Spleen (tissue), 11 donors: ENCODE measurements at regions not wholly inside any gene's neighbourhood (a gene's known extent, or its start where the extent isn't known, plus 50 kb on each side); places are given as distances from the start of the nearest gene placed in this dataset.
"Not testable (repeated sequence)": the region's sequence is repeated elsewhere in the genome, so short reads cannot be mapped to it uniquely, and the experiment has no call there.

Source experiments
- DNase-seq: peaks from one replicate; pipeline ENCODE4 v3.0.0-alpha.2; 2020
- H3K27ac ChIP-seq, 8 donors: fragments of 200-600 bp; sonication (generic) in 7 of 8; 1 replicate in 4 of 8; 2 replicates in 4 of 8; pipeline versions ENCODE4 v1.5.0 to v1.8.0; 2016 to 2021; ENCODE audit warnings: inconsistent platforms in 4 of 8, mild to moderate bottlenecking in 4 of 8, moderate library complexity in 1 of 8
- H3K27me3 ChIP-seq, 7 donors: fragments of 200-600 bp; sonication (generic) in 6 of 7; replicated peaks in 1 of 7; 1 replicate in 4 of 7; 2 replicates in 3 of 7; pipeline versions ENCODE4 v1.5.0 to v1.8.0; 2016 to 2021; ENCODE audit warnings: inconsistent platforms in 3 of 7, mild to moderate bottlenecking in 1 of 7
- H3K36me3 ChIP-seq, 6 donors: fragments of 200-600 bp; sonication (generic) in 5 of 6; 1 replicate in 4 of 6; 2 replicates in 2 of 6; pipeline versions ENCODE4 v1.5.0 to v1.8.0; 2016 to 2021; ENCODE audit warnings: inconsistent platforms in 2 of 6
- H3K4me1 ChIP-seq, 6 donors: fragments of 200-600 bp; sonication (generic) in 5 of 6; 1 replicate in 3 of 6; 2 replicates in 3 of 6; pipeline versions ENCODE4 v1.5.0 to v1.8.0; 2016 to 2021; ENCODE audit warnings: inconsistent platforms in 3 of 6
- H3K4me3 ChIP-seq, 8 donors: fragments of 200-600 bp; sonication (generic) in 7 of 8; 1 replicate in 4 of 8; 2 replicates in 4 of 8; pipeline versions ENCODE4 v1.5.0 to v1.8.0; 2016 to 2021; ENCODE audit warnings: inconsistent platforms in 4 of 8, mild to moderate bottlenecking in 4 of 8, moderate library complexity in 2 of 8
- H3K9me3 ChIP-seq, 8 donors: fragments of 200-600 bp; sonication (generic) in 7 of 8; 1 replicate in 4 of 8; 2 replicates in 4 of 8; pipeline versions ENCODE4 v1.5.0 to v1.8.0; 2016 to 2021; ENCODE audit warnings: inconsistent platforms in 4 of 8
- POLR2A ChIP-seq, 3 donors: fragments of 450-650 bp; IDR thresholded peaks; one replicate each; pipeline ENCODE4 v1.5.1; 2017; ENCODE audit warnings: antibody characterized with exemption in 3 of 3, mild to moderate bottlenecking in 1 of 3
- POLR2AphosphoS5 ChIP-seq, 3 donors: sonication (generic); formaldehyde crosslinking; IDR thresholded peaks; one replicate each; pipeline ENCODE4 v1.5.1; 2017; ENCODE audit warnings: antibody characterized with exemption in 3 of 3
- WGBS, 5 donors: extraction: QIAGEN DNeasy Blood & Tissue Kit in 3 of 5; methylation state at CpG; one replicate each; pipeline versions ENCODE4 v1.1.5 to v1.1.7; 2013 to 2018; 5-methylcytosine and 5-hydroxymethylcytosine counted together
- intact Hi-C: fragments of 100-400 bp; cut with DNase I; formaldehyde crosslinking; loops from one replicate; pipeline ENCODE4 v1.15.0; 2023; ENCODE audit warnings: low total_unique reads
- TF ChIP-seq, protein P1 (sequence below), 11 experiments: fragments of 200-600 bp in 7 of 11; fragments of 450-650 bp in 4 of 11; sonication (generic) in 4 of 11; IDR thresholded peaks in 8 of 11; conservative IDR thresholded peaks in 3 of 11; 1 replicate in 7 of 11; 2 replicates in 4 of 11; pipeline versions ENCODE4 v1.4.0 to v1.8.0; 2016 to 2021; ENCODE audit warnings: antibody characterized with exemption in 11 of 11, inconsistent platforms in 4 of 11, mild to moderate bottlenecking in 1 of 11
- donor health status: healthy with polysubstance abuse.
- donor health status: DM: no; HTN: no; CAD: no; lungs with moderate emphysema.
- donor health status: DM: no; HTN: no; CAD: no.
- donor health status: Bipolar disorder and iron deficiency.
- donor health status: healthy.
- donor health status: DM: no; HTN: no; CAD: no.
- donor health status: DM: yes; HTN: yes; CAD: no.

DNA sequence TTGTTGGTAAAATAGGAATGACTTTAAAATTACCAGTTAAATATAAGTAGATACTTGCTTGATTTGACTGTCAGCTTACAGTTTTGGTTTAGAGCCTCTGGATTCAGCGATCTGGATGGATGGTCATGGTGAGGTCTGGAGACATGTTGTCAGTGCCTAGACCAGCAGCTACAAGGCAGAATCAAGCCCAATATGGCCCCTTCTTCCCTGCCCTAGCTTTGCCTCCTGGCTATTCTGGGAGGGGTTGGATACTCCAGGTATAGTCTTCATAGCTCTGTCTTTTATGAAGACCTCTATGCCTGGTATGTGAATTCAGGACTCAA, 166.5 kb upstream of the VIPR2 start:
- peaks cover 0 to 4% (median 0%) of the 10 kb centered on the region in 8 donors for H3K9me3 ChIP-seq
- no peak for DNase-seq
- TF ChIP-seq POLR2AphosphoS5 (IDR thresholded peaks at IDR 0.05) (no peak), POLR2A (IDR thresholded peaks at IDR 0.05) (no peak)
- TF ChIP-seq, protein P1, sequence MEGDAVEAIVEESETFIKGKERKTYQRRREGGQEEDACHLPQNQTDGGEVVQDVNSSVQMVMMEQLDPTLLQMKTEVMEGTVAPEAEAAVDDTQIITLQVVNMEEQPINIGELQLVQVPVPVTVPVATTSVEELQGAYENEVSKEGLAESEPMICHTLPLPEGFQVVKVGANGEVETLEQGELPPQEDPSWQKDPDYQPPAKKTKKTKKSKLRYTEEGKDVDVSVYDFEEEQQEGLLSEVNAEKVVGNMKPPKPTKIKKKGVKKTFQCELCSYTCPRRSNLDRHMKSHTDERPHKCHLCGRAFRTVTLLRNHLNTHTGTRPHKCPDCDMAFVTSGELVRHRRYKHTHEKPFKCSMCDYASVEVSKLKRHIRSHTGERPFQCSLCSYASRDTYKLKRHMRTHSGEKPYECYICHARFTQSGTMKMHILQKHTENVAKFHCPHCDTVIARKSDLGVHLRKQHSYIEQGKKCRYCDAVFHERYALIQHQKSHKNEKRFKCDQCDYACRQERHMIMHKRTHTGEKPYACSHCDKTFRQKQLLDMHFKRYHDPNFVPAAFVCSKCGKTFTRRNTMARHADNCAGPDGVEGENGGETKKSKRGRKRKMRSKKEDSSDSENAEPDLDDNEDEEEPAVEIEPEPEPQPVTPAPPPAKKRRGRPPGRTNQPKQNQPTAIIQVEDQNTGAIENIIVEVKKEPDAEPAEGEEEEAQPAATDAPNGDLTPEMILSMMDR (IDR thresholded peaks at IDR 0.05 in 8 of 11, conservative IDR thresholded peaks at IDR 0.05 in 3 of 11), result no peak
- H3K4me1 ChIP-seq, result no peaks in the 10 kb centered on the region
- intact Hi-C loops, result no loop called here
- H3K4me3 ChIP-seq, result no peak overlapping the region
- H3K27me3 ChIP-seq, result peaks cover 0 to 8% (median 0%) of the 10 kb centered on the region in 7 donors
- H3K36me3 ChIP-seq, result no peaks in the 10 kb centered on the region
- no peak overlapping the region for H3K27ac ChIP-seq
- WGBS, 5 donors, result 91 to 98% (median 94%) methylated on average over 1 of the region's 1 CpG

GRCh38 chr7:159310457-159311171, 165.9 kb upstream of the VIPR2 start:
- DNase-seq, result no peak
- intact Hi-C loops, result no loop called here
- Histone ChIP-seq H3K9me3 (peaks cover 0 to 4% (median 0%) of the 10 kb centered on the region in 8 donors), H3K27me3 (peaks cover 0 to 8% (median 0%) of the 10 kb centered on the region in 7 donors), H3K4me1 (no peaks in the 10 kb centered on the region), H3K27ac (no peak overlapping the region), H3K4me3 (no peak overlapping the region), H3K36me3 (no peaks in the 10 kb centered on the region)
- TF ChIP-seq POLR2A (IDR thresholded peaks at IDR 0.05), result no peak
- TF ChIP-seq, protein P1 (IDR thresholded peaks at IDR 0.05 in 8 of 11, conservative IDR thresholded peaks at IDR 0.05 in 3 of 11), result no peak
- no peak for TF ChIP-seq POLR2AphosphoS5 (IDR thresholded peaks at IDR 0.05)
- 44 to 61% (median 50%) methylated on average over 5 of the region's 5 CpGs for WGBS, 5 donors

- DNase-seq, H3K9me3 ChIP-seq, H3K27ac ChIP-seq, intact Hi-C loops, H3K36me3 ChIP-seq, H3K27me3 ChIP-seq, H3K4me3 ChIP-seq, H3K4me1 ChIP-seq: not testable (repeated sequence)
- WGBS, 5 donors, result 16 to 40% (median 22%) methylated on average over 2 of the region's 2 CpGs
Measured at GRCh38 chr7:159309214-159309613, 164.5 kb upstream of the VIPR2 start.

- TF ChIP-seq POLR2A (IDR thresholded peaks at IDR 0.05) (no peak), POLR2AphosphoS5 (IDR thresholded peaks at IDR 0.05) (no peak)
- TF ChIP-seq, protein P1 (IDR thresholded peaks at IDR 0.05 in 8 of 11, conservative IDR thresholded peaks at IDR 0.05 in 3 of 11), result no peak
- DNase-seq, result no peak
- Histone ChIP-seq H3K27me3 (no peaks in the 10 kb centered on the region), H3K27ac (no peak overlapping the region), H3K4me3 (no peak overlapping the region), H3K36me3 (no peaks in the 10 kb centered on the region), H3K9me3 (peaks cover 0 to 9% (median 4%) of the 10 kb centered on the region in 8 donors), H3K4me1 (no peaks in the 10 kb centered on the region)
- intact Hi-C loops, result no loop called here
- 83 to 96% (median 89%) methylated on average over 2 of the region's 2 CpGs for WGBS, 5 donors
Measured at GRCh38 chr7:159306012-159306411, 161.3 kb upstream of the VIPR2 start.

GRCh38 chr7:159305185-159305584, 160.5 kb upstream of the VIPR2 start:
- H3K27ac ChIP-seq, H3K4me3 ChIP-seq, DNase-seq, H3K27me3 ChIP-seq, H3K36me3 ChIP-seq, intact Hi-C loops, H3K9me3 ChIP-seq, H3K4me1 ChIP-seq: not testable (repeated sequence)
- 44 to 73% (median 66%) methylated on average over 3 of the region's 3 CpGs for WGBS, 5 donors

DNA sequence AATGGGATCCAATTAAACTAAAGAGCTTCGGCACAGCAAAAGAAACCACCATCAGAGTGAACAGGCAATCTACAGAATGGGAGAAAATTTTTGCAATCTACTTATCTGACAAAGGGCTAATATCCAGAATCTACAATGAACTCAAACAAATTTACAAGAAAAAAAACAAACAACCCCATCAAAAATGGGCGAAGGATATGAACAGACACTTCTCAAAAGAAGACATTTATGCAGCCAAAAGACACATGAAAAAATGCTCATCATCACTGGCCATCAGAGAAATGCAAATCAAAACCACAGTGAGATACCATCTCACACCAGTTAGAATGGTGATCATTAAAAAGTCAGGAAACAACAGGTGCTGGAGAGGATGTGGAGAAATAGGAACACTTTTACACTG, 158.8 kb upstream of the VIPR2 start:
- H3K27me3 ChIP-seq, H3K4me1 ChIP-seq, H3K36me3 ChIP-seq, H3K27ac ChIP-seq, intact Hi-C loops, H3K4me3 ChIP-seq, DNase-seq: not testable (repeated sequence)
- H3K9me3 ChIP-seq, result peaks cover 0 to 12% (median 9%) of the 10 kb centered on the region in 8 donors
- WGBS, 5 donors, result 73 to 81% (median 77%) methylated on average over 2 of the region's 2 CpGs
